Heart right ventricle (tissue), 16 donors: ENCODE measurements at regions not wholly inside any gene's neighbourhood (a gene's known extent, or its start where the extent isn't known, plus 50 kb on each side); places are given as distances from the start of the nearest gene placed in this dataset.
"Not testable (repeated sequence)": the region's sequence is repeated elsewhere in the genome, so short reads cannot be mapped to it uniquely, and the experiment has no call there.

Source experiments
- ATAC-seq, 8 donors: fragments of 200-7000 bp; cut with Tn5 transposase; one replicate each; pipeline ENCODE4 v1.9.1; 2020; ENCODE audit warnings: mild to moderate bottlenecking in 8 of 8, moderate library complexity in 8 of 8, moderate number of reproducible peaks in 1 of 8
- DNase-seq, 2 donors: peaks; one replicate each; pipeline ENCODE4 v3.0.0-alpha.2; 2020
- H3K27ac ChIP-seq, 10 donors: fragments of 200-600 bp; sonication (generic) in 2 of 10; one replicate each; pipeline versions ENCODE4 v1.5.0 to v1.8.0; 2020 to 2022; ENCODE audit warnings: mild to moderate bottlenecking in 3 of 10
- H3K27me3 ChIP-seq, 7 donors: fragments of 200-600 bp; one replicate each; pipeline ENCODE4 v1.8.0; 2021 to 2022; ENCODE audit warnings: mild to moderate bottlenecking in 2 of 7
- H3K36me3 ChIP-seq, 9 donors: fragments of 200-600 bp; sonication (generic) in 1 of 9; one replicate each; pipeline versions ENCODE4 v1.5.0 to v1.8.0; 2020 to 2022; ENCODE audit warnings: mild to moderate bottlenecking in 2 of 9
- H3K4me1 ChIP-seq, 9 donors: fragments of 200-600 bp; sonication (generic) in 1 of 9; one replicate each; pipeline versions ENCODE4 v1.5.0 to v1.8.0; 2020 to 2022; ENCODE audit warnings: mild to moderate bottlenecking in 4 of 9
- H3K4me3 ChIP-seq, 10 donors: fragments of 200-600 bp; sonication (generic) in 2 of 10; one replicate each; pipeline versions ENCODE4 v1.5.0 to v1.8.0; 2020 to 2022; ENCODE audit warnings: mild to moderate bottlenecking in 7 of 10, moderate library complexity in 2 of 10
- H3K9me3 ChIP-seq, 11 donors: fragments of 200-600 bp in 10 of 11; sonication (generic) in 2 of 11; one replicate each; pipeline versions ENCODE4 v1.5.0 to v1.8.0; 2013 to 2022; ENCODE audit warnings: mild to moderate bottlenecking in 2 of 11, control low read depth in 1 of 11, moderate library complexity in 1 of 11
- CTCF ChIP-seq, 9 donors: fragments of 200-600 bp; sonication (generic) in 2 of 9; IDR thresholded peaks; one replicate each; pipeline versions ENCODE4 v1.5.0 to v1.8.0; 2021 to 2022; ENCODE audit warnings: antibody characterized with exemption in 9 of 9, mild to moderate bottlenecking in 5 of 9, moderate library complexity in 1 of 9
- WGBS, 2 donors: extraction: QIAGEN DNeasy Blood & Tissue Kit; methylation state at CpG; one replicate each; pipeline ENCODE4 v1.1.7; 2013; ENCODE audit warnings: inconsistent platforms in 1 of 2; 5-methylcytosine and 5-hydroxymethylcytosine counted together
- intact Hi-C, 10 donors: fragments of 100-400 bp; cut with DNase I; formaldehyde crosslinking; loops; one replicate each; pipeline versions ENCODE4 v1.11.1 to v1.14.2; 2022
- donor health status: Arrhythmogenic right ventricular cardiomyopathy.
- donor health status: ischemic (EF 13 %, LVEDD 7.1; RV severe dilation, severe dysfunction).
- donor health status: healthy with polysubstance abuse.
- donor health status: DM: no; HTN: yes; CAD: no.
- donor health status: DM: no; HTN: no; CAD: no.
- donor health status: ischemic (EF 25% LVEDD 6.9; RV normal size, moderate dysfunction).
- donor health status: ischemic (EF 25% LVEDD 5.7; RV mildly dilated, moderate dysfunction).
- donor health status: healthy.
- donor health status: DM: yes; HTN: yes; CAD: no.
- donor health status: Ischemic cardiomyopathy.
- donor health status: ischemic (EF 35%, LVEDD 5.7; RV mildly dilated, moderate dysfunction).
- donor health status: nonischemic (EF 11% LVEDD 7.7; RV severe dilation, severe dysfunction).
- donor health status: DM: yes; HTN: yes; CAD: no.
- donor health status: PGD.
- donor health status: ischemic (EF 29% LVEDD 5.4; RV normal size, mild dysfunction).
- donor health status: nonischemic (EF 23%, LVEDD 6.1; RV moderate dilation, normal function).

- no peaks in the 10 kb centered on the region for H3K9me3 ChIP-seq
- intact Hi-C loops, result no loop called here
- no peaks in the 10 kb centered on the region for H3K36me3 ChIP-seq
- no peaks in the 10 kb centered on the region for H3K4me1 ChIP-seq
- no peak for DNase-seq
- H3K27me3 ChIP-seq, result no peaks in the 10 kb centered on the region
- no peak overlapping the region for H3K27ac ChIP-seq
- WGBS, 2 donors, result 86 to 88% methylated on average over 1 of the region's 1 CpG
- H3K4me3 ChIP-seq, result no peak overlapping the region
- no peak for ATAC-seq
- TF ChIP-seq CTCF (IDR thresholded peaks at IDR 0.05), result no peak
Observed at GRCh38 chrY:8020540-8020939, 1109.0 kb upstream of the AMELY start.

- ATAC-seq, result no peak
- no peak for DNase-seq
- intact Hi-C loops, result no loop called here
- Histone ChIP-seq H3K27ac (no peak overlapping the region), H3K36me3 (no peaks in the 10 kb centered on the region), H3K9me3 (no peaks in the 10 kb centered on the region), H3K27me3 (no peaks in the 10 kb centered on the region), H3K4me1 (no peaks in the 10 kb centered on the region), H3K4me3 (no peak overlapping the region)
- WGBS, 2 donors, result 79 to 87% methylated on average over 3 of the region's 3 CpGs
- no peak for TF ChIP-seq CTCF (IDR thresholded peaks at IDR 0.05)
Observed at GRCh38 chrY:8011515-8011914, 1100.0 kb upstream of the AMELY start.

- Histone ChIP-seq H3K4me1 (no peaks in the 10 kb centered on the region), H3K4me3 (no peak overlapping the region), H3K9me3 (no peaks in the 10 kb centered on the region), H3K36me3 (no peaks in the 10 kb centered on the region), H3K27ac (no peak overlapping the region), H3K27me3 (no peaks in the 10 kb centered on the region)
- DNase-seq (no peak), ATAC-seq (no peak)
- TF ChIP-seq CTCF (IDR thresholded peaks at IDR 0.05), result no peak
- 80 to 81% methylated on average over 3 of the region's 3 CpGs for WGBS, 2 donors
- intact Hi-C loops, result no loop called here
Observed at GRCh38 chrY:8004196-8004595, 1092.6 kb upstream of the AMELY start.

DNA sequence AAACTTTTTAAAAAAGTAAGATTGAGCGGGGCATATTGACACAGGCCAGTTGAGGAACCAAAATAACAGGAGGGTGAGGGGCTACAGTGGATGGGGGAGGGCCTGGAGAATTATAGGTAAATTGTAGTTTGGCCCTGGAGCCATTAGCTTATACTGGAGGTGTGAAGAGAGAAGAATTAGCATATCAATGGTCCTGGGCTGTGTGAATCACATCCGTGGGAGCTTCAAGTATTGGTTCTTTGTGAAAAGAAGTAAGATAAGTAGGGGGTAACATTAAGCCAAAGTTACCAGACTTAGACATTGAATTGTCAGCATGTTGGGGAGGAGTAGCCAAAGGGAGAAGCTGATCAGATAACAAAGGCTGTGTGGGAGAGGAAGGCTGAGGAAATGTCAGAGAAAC, 1085.2 kb upstream of the AMELY start:
- no peak overlapping the region for H3K27ac ChIP-seq
- H3K4me1 ChIP-seq, result no peaks in the 10 kb centered on the region
- H3K36me3 ChIP-seq, result no peaks in the 10 kb centered on the region
- intact Hi-C loops, result no loop called here
- WGBS, 2 donors, result 24 to 36% methylated on average over 2 of the region's 2 CpGs
- no peak for ATAC-seq
- no peaks in the 10 kb centered on the region for H3K9me3 ChIP-seq
- no peaks in the 10 kb centered on the region for H3K27me3 ChIP-seq
- TF ChIP-seq CTCF (IDR thresholded peaks at IDR 0.05), result no peak
- no peak overlapping the region for H3K4me3 ChIP-seq
- no peak for DNase-seq

DNA sequence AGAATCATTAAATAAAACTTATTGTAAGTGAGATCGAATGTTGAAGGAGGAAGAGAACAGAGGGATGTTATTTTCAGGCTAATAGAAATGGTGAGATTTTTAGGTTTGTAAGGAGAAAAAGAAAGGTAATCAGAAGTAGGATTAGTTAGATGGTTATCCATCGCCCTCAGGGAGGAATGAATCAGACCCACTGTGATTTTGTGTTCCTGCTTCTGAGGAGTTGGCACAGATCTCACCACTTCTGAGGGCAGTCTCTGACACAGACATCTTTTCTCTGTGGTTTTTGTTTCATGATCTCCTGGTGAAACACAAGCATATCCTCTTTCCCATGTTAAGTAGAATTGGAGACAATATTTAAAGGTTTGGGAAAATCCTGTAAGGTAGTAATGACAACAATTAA, 1083.2 kb upstream of the AMELY start:
- H3K9me3 ChIP-seq, intact Hi-C loops, ATAC-seq, H3K27ac ChIP-seq, H3K36me3 ChIP-seq, DNase-seq, H3K4me1 ChIP-seq, H3K27me3 ChIP-seq, H3K4me3 ChIP-seq: not testable (repeated sequence)
- 52 to 72% methylated on average over 2 of the region's 2 CpGs for WGBS, 2 donors
